GM23338 (cell line): ENCODE measurements at regions not wholly inside any gene's neighbourhood (a gene's known extent, or its start where the extent isn't known, plus 50 kb on each side); places are given as distances from the start of the nearest gene placed in this dataset.

Source experiments
- ATAC-seq: fragments of 200-7000 bp; cut with Tn5 transposase; 3 replicates; pipeline ENCODE4 v1.9.1; 2020
- DNase-seq: peaks from one replicate; pipeline ENCODE4 v3.0.0-alpha.2; 2015; ENCODE audit warnings: low spot score
- H2AFZ ChIP-seq: fragments of 200-600 bp; sonication (generic); 2 replicates; pipeline ENCODE4 v1.8.0; 2016; ENCODE audit warnings: antibody characterized with exemption, mild to moderate bottlenecking, moderate library complexity
- H3F3A ChIP-seq: fragments of 200-600 bp; sonication (generic); replicated peaks from 2 replicates; pipeline ENCODE4 v1.8.0; 2017; ENCODE audit warnings: antibody characterized with exemption, mixed run types, low read depth
- H3K27ac ChIP-seq: fragments of 200-600 bp; sonication (generic); 2 replicates; pipeline ENCODE4 v1.6.1; 2016; ENCODE audit warnings: low read depth
- H3K27me3 ChIP-seq: fragments of 200-600 bp; sonication (generic); 2 replicates; pipeline ENCODE4 v1.8.0; 2016; ENCODE audit warnings: mild to moderate bottlenecking, mixed run types, moderate library complexity; ENCODE audit not compliant: insufficient read depth
- H3K36me3 ChIP-seq: fragments of 200-600 bp; sonication (generic); 2 replicates; pipeline ENCODE4 v1.8.0; 2016; ENCODE audit warnings: mild to moderate bottlenecking; ENCODE audit not compliant: insufficient read depth
- H3K4me1 ChIP-seq: fragments of 200-600 bp; sonication (generic); 2 replicates; pipeline ENCODE4 v1.8.0; 2016; ENCODE audit warnings: mild to moderate bottlenecking, moderate library complexity; ENCODE audit not compliant: insufficient read depth
- H3K4me2 ChIP-seq: fragments of 200-600 bp; sonication (generic); 2 replicates; pipeline ENCODE4 v1.7.1; 2017; ENCODE audit warnings: mixed run types
- H3K4me3 ChIP-seq: fragments of 200-600 bp; sonication (generic); 2 replicates; pipeline ENCODE4 v1.6.1; 2016; ENCODE audit warnings: mixed run types
- H3K79me2 ChIP-seq: fragments of 200-600 bp; sonication (generic); replicated peaks from 2 replicates; pipeline ENCODE4 v1.8.0; 2017; ENCODE audit warnings: mild to moderate bottlenecking; ENCODE audit not compliant: insufficient read depth
- H3K9me2 ChIP-seq: fragments of 200-600 bp; sonication (generic); 2 replicates; pipeline ENCODE4 v1.8.0; 2017; ENCODE audit not compliant: insufficient read depth
- H4K20me1 ChIP-seq: fragments of 200-600 bp; sonication (generic); replicated peaks from 2 replicates; pipeline ENCODE4 v1.8.0; 2017; ENCODE audit warnings: mild to moderate bottlenecking; ENCODE audit not compliant: insufficient read depth
- H3K27ac Mint-ChIP-seq: 2 replicates; pipeline ENCODE4 v1.8.0; 2020; ENCODE audit warnings: inconsistent platforms, mild to moderate bottlenecking, moderate library complexity, mixed read lengths
- H3K27me3 Mint-ChIP-seq: 3 replicates; pipeline ENCODE4 v1.8.0; 2022; ENCODE audit warnings: low read depth, mild to moderate bottlenecking, moderate library complexity, mixed read lengths, inconsistent platforms; ENCODE audit not compliant: insufficient read depth, poor library complexity
- H3K36me3 Mint-ChIP-seq: 3 replicates; pipeline ENCODE4 v1.8.0; 2021; ENCODE audit warnings: low read depth, mild to moderate bottlenecking, inconsistent platforms, moderate library complexity, mixed read lengths
- H3K4me1 Mint-ChIP-seq: 3 replicates; pipeline ENCODE4 v1.8.0; 2020; ENCODE audit warnings: mild to moderate bottlenecking, inconsistent platforms, mixed read lengths
- H3K4me3 Mint-ChIP-seq: 3 replicates; pipeline ENCODE4 v1.8.0; 2021; ENCODE audit warnings: moderate library complexity, mild to moderate bottlenecking, inconsistent platforms, mixed read lengths
- H3K9me3 Mint-ChIP-seq: 3 replicates; pipeline ENCODE4 v1.8.0; 2020; ENCODE audit warnings: moderate library complexity, mild to moderate bottlenecking, inconsistent platforms, mixed read lengths
- CTCF ChIP-seq, 2 experiments: fragments of 200-600 bp in 1 of 2; sonication (generic) in 1 of 2; conservative IDR thresholded peaks; 2 replicates each; pipeline versions ENCODE4 v1.5.1 to v1.6.1; 2016 to 2017; ENCODE audit warnings: antibody characterized with exemption in 2 of 2, low read depth in 2 of 2, mild to moderate bottlenecking in 2 of 2, moderate library complexity in 1 of 2
- EZH2 ChIP-seq: fragments of 200-600 bp; sonication (generic); IDR thresholded peaks from one replicate; pipeline ENCODE4 v1.8.0; 2017; ENCODE audit warnings: antibody characterized with exemption, mild to moderate bottlenecking, low read depth; ENCODE audit not compliant: unreplicated experiment
- EZH2phosphoT487 ChIP-seq: fragments of 200-600 bp; sonication (generic); IDR thresholded peaks from one replicate; pipeline ENCODE4 v1.8.1; 2018; ENCODE audit warnings: antibody characterized with exemption; ENCODE audit not compliant: unreplicated experiment
- POLR2AphosphoS5 ChIP-seq: IDR thresholded peaks from 2 replicates; pipeline ENCODE4 v1.6.1; 2016; ENCODE audit warnings: antibody characterized with exemption, low read depth
- STAT1 ChIP-seq: IDR thresholded peaks from one replicate; pipeline ENCODE4 v1.6.1; 2016; ENCODE audit warnings: antibody characterized with exemption; ENCODE audit not compliant: unreplicated experiment
- ZNF462 ChIP-seq: fragments of 250-450 bp; sonication (Bioruptor Pico); IDR thresholded peaks from 2 replicates; pipeline ENCODE4 v1.5.0; 2020; ENCODE audit warnings: mild to moderate bottlenecking, moderate library complexity

DNA sequence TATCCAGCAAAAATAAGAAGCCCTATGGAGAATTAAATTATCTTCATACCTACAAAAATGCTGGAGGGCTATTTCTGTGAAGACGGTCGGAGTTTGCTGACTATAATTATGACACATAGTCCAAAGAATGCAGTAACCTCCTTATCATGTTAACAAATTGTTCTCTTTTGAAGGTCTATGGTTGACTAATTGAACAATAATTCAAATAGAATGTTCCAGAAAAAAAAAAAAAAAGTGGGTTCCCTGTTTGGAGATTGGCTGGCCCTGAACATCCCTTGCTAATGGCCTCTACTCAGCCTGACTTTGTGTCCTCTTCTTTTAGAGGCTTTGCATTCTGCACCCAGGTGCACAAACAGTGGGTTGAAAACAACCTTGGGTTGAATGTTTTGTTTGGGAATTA lies 82.8 kb upstream of the CCBE1 start (continued):
- TF ChIP-seq ZNF462 (CRISPR knock-in tag): no peak
- no peak for TF ChIP-seq POLR2AphosphoS5
- no peak for TF ChIP-seq CTCF (conservative IDR thresholded peaks at IDR 0.05; ENCODE audit: low read depth in 2 of 2)
- TF ChIP-seq STAT1: no peak
- no peak for TF ChIP-seq EZH2phosphoT487

GRCh38 chr18:59778434-59778833 lies 81.2 kb upstream of the CCBE1 start:
- Mint-ChIP-seq H3K36me3 (no peaks in the 10 kb centered on the region; the same call in 2 of the 3 replicates), H3K4me1 (no peaks in the 10 kb centered on the region), H3K27ac (no peak overlapping the region), H3K9me3 (peaks cover 4% of the 10 kb centered on the region; the same call in 1 of the 3 replicates), H3K4me3 (no peak overlapping the region), H3K27me3 (peaks cover 4% of the 10 kb centered on the region)
- H3K9me2 ChIP-seq: no peaks in the 10 kb centered on the region
- no peaks in the 10 kb centered on the region for H3F3A ChIP-seq
- H3K79me2 ChIP-seq: no peaks in the 10 kb centered on the region
- no peak for ATAC-seq
- no peak overlapping the region for H3K27ac ChIP-seq
- no peaks in the 10 kb centered on the region for H3K36me3 ChIP-seq
- no peak for DNase-seq
- no peaks in the 10 kb centered on the region for H3K4me1 ChIP-seq
- no peak overlapping the region for H3K4me2 ChIP-seq
- no peaks in the 10 kb centered on the region for H4K20me1 ChIP-seq
- H3K27me3 ChIP-seq: no peaks in the 10 kb centered on the region
- no peak overlapping the region for H2AFZ ChIP-seq
- H3K4me3 ChIP-seq: no peak overlapping the region
- no peak for TF ChIP-seq EZH2
- TF ChIP-seq ZNF462 (CRISPR knock-in tag): no peak
- no peak for TF ChIP-seq EZH2phosphoT487
- no peak for TF ChIP-seq STAT1
- no peak for TF ChIP-seq POLR2AphosphoS5
